Liver (tissue), 8 donors: ENCODE measurements at regions not wholly inside any gene's neighbourhood (a gene's known extent, or its start where the extent isn't known, plus 50 kb on each side); places are given as distances from the start of the nearest gene placed in this dataset.

Source experiments
- DNase-seq: peaks from one replicate; pipeline ENCODE4 v3.0.0-alpha.2; 2017; ENCODE audit warnings: low spot score
- H3K27ac ChIP-seq, 2 donors: one replicate each; pipeline ENCODE4 v1.7.0; 2013; ENCODE audit warnings: inconsistent platforms in 2 of 2, low read length in 2 of 2, control low read depth in 1 of 2, low read depth in 1 of 2, mild to moderate bottlenecking in 1 of 2
- H3K27me3 ChIP-seq, 4 donors: one replicate each; pipeline versions ENCODE4 v1.6.1 to v1.7.0; 2013; ENCODE audit warnings: low read length in 3 of 4, inconsistent platforms in 1 of 4, mild to moderate bottlenecking in 1 of 4, moderate library complexity in 1 of 4; ENCODE audit not compliant: control insufficient read depth in 4 of 4, insufficient read depth in 4 of 4
- H3K36me3 ChIP-seq, 4 donors: one replicate each; pipeline versions ENCODE4 v1.6.1 to v1.7.0; 2013; ENCODE audit warnings: low read length in 3 of 4, mild to moderate bottlenecking in 3 of 4, low read depth in 1 of 4, moderate library complexity in 1 of 4; ENCODE audit not compliant: control insufficient read depth in 4 of 4, insufficient read depth in 3 of 4
- H3K4me1 ChIP-seq, 4 donors: one replicate each; pipeline versions ENCODE4 v1.6.1 to v1.7.0; 2013; ENCODE audit warnings: low read length in 3 of 4, mild to moderate bottlenecking in 3 of 4, moderate library complexity in 1 of 4; ENCODE audit not compliant: control insufficient read depth in 4 of 4, insufficient read depth in 4 of 4
- H3K4me3 ChIP-seq, 3 donors: one replicate each; pipeline versions ENCODE4 v1.6.1 to v1.7.0; 2013; ENCODE audit warnings: low read length in 3 of 3, control low read depth in 1 of 3, low read depth in 1 of 3, mild to moderate bottlenecking in 1 of 3
- H3K9ac ChIP-seq, 2 donors: one replicate each; pipeline ENCODE4 v1.7.0; 2013; ENCODE audit warnings: low read length in 2 of 2, mild to moderate bottlenecking in 2 of 2, moderate library complexity in 2 of 2, control low read depth in 1 of 2, low read depth in 1 of 2
- H3K9me3 ChIP-seq, 4 donors: one replicate each; pipeline versions ENCODE4 v1.6.1 to v1.7.0; 2013; ENCODE audit warnings: low read length in 3 of 4; ENCODE audit not compliant: control insufficient read depth in 4 of 4
- FOXA1 ChIP-seq: IDR thresholded peaks from 2 replicates; pipeline ENCODE4 v1.6.1; 2016; ENCODE audit warnings: antibody characterized with exemption
- FOXA2 ChIP-seq: IDR thresholded peaks from 2 replicates; pipeline ENCODE4 v1.6.1; 2016; ENCODE audit warnings: antibody characterized with exemption
- HNF4A ChIP-seq, 2 donors: conservative IDR thresholded peaks; 2 replicates each; pipeline ENCODE4 v1.6.1; 2016; ENCODE audit warnings: antibody characterized with exemption in 2 of 2, mild to moderate bottlenecking in 2 of 2
- NR2F2 ChIP-seq: IDR thresholded peaks from 2 replicates; pipeline ENCODE4 v1.6.1; 2016; ENCODE audit warnings: antibody characterized with exemption
- RAD21 ChIP-seq, 2 donors: IDR thresholded peaks; 2 replicates each; pipeline ENCODE4 v1.6.1; 2016; ENCODE audit warnings: antibody characterized with exemption in 2 of 2, mild to moderate bottlenecking in 2 of 2
- RXRA ChIP-seq, 2 donors: IDR thresholded peaks; 2 replicates each; pipeline ENCODE4 v1.6.1; 2017 to 2018; ENCODE audit warnings: antibody characterized with exemption in 2 of 2, mild to moderate bottlenecking in 1 of 2
- SP1 ChIP-seq: IDR thresholded peaks from 2 replicates; pipeline ENCODE4 v1.6.1; 2018; ENCODE audit warnings: antibody characterized with exemption, mild to moderate bottlenecking
- YY1 ChIP-seq: IDR thresholded peaks from 2 replicates; pipeline ENCODE4 v1.6.1; 2016; ENCODE audit warnings: antibody characterized with exemption, mild to moderate bottlenecking
- WGBS: extraction: QIAGEN DNeasy Blood & Tissue Kit; methylation state at CpG from one replicate; pipeline ENCODE4 v1.1.7; 2013; 5-methylcytosine and 5-hydroxymethylcytosine counted together
- TF ChIP-seq, protein P1 (sequence below): IDR thresholded peaks from 2 replicates; pipeline ENCODE4 v1.6.1; 2016; ENCODE audit warnings: antibody characterized with exemption
- TF ChIP-seq, protein P2 (sequence below): IDR thresholded peaks from 2 replicates; pipeline ENCODE4 v1.6.1; 2016; ENCODE audit warnings: antibody characterized with exemption, mild to moderate bottlenecking
- TF ChIP-seq, protein P3 (sequence below): fragments of 150-350 bp; IDR thresholded peaks from 2 replicates; pipeline ENCODE4 v1.5.1; 2017; ENCODE audit warnings: improper control_type of control experiment, low read depth, low read length; ENCODE audit not compliant: missing input control
- donor health status: healthy.
- donor health status: healthy.
- donor health status: healthy.
- donor health status: healthy.
- donor health status: healthy.

DNA sequence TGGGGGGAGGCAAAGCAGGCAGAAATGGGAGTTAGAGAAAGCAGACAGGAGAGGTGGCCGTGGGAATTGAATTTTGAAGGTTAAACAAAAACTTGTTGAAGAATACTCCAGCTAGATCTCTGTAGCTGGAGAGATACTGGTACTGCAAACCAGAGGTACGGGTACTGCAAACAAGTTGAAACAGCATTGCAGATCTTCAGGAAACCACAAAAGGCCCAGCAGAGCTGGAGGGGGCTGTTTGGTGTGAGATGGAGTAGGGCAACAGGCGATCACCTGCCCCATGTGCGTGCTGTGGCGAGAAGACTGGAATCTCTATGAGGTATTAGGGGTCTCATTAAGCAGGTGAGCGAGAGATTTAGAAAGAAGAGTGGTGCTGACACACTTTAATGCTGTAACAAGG is 77.7 kb upstream of the RGS4 start:
- no peak overlapping the region for H3K27ac ChIP-seq
- H3K4me3 ChIP-seq, result no peak overlapping the region
- no peaks in the 10 kb centered on the region for H3K36me3 ChIP-seq
- DNase-seq, result no peak
- TF ChIP-seq, protein P1, sequence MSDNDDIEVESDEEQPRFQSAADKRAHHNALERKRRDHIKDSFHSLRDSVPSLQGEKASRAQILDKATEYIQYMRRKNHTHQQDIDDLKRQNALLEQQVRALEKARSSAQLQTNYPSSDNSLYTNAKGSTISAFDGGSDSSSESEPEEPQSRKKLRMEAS, result no peak
- TF ChIP-seq FOXA1 (no peak), RXRA (IDR thresholded peaks at IDR 0.05) (no peak), FOXA2 (no peak), NR2F2 (no peak)
- TF ChIP-seq, protein P2, sequence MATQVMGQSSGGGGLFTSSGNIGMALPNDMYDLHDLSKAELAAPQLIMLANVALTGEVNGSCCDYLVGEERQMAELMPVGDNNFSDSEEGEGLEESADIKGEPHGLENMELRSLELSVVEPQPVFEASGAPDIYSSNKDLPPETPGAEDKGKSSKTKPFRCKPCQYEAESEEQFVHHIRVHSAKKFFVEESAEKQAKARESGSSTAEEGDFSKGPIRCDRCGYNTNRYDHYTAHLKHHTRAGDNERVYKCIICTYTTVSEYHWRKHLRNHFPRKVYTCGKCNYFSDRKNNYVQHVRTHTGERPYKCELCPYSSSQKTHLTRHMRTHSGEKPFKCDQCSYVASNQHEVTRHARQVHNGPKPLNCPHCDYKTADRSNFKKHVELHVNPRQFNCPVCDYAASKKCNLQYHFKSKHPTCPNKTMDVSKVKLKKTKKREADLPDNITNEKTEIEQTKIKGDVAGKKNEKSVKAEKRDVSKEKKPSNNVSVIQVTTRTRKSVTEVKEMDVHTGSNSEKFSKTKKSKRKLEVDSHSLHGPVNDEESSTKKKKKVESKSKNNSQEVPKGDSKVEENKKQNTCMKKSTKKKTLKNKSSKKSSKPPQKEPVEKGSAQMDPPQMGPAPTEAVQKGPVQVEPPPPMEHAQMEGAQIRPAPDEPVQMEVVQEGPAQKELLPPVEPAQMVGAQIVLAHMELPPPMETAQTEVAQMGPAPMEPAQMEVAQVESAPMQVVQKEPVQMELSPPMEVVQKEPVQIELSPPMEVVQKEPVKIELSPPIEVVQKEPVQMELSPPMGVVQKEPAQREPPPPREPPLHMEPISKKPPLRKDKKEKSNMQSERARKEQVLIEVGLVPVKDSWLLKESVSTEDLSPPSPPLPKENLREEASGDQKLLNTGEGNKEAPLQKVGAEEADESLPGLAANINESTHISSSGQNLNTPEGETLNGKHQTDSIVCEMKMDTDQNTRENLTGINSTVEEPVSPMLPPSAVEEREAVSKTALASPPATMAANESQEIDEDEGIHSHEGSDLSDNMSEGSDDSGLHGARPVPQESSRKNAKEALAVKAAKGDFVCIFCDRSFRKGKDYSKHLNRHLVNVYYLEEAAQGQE, result no peak
- peaks cover 0 to 2% (median 0%) of the 10 kb centered on the region in 4 donors for H3K27me3 ChIP-seq
- 78% methylated on average over 6 of the region's 6 CpGs for WGBS
- H3K9ac ChIP-seq, result no peak overlapping the region
- no peaks in the 10 kb centered on the region for H3K4me1 ChIP-seq
- no peaks in the 10 kb centered on the region for H3K9me3 ChIP-seq

DNA sequence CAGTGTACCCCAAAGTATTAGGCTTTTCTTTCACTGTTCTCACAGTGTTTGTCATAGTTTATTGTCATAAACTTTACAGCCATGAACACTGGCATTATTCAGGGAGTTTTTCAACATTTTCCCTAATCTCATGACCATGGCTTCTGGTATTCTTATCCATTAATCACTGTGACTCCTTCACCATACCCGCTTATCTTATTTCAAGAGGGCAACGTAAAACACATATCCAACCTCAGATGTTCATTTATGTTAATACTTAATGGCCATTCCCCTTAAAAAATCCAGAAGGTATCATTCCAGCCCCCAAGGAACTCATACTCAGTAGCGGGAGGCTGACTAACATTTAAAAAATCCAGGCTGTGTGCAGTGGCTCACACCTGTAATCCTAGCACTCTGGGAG is 78.5 kb upstream of the RGS4 start:
- no peak overlapping the region for H3K4me3 ChIP-seq
- H3K27ac ChIP-seq, result no peak overlapping the region
- H3K4me1 ChIP-seq, result no peaks in the 10 kb centered on the region
- 76% methylated on average over 3 of the region's 3 CpGs for WGBS
- no peaks in the 10 kb centered on the region for H3K36me3 ChIP-seq
- H3K9ac ChIP-seq, result no peak overlapping the region
- no peak for TF ChIP-seq RAD21 (IDR thresholded peaks at IDR 0.05)
- no peak for TF ChIP-seq SP1
- no peak for TF ChIP-seq FOXA1
- TF ChIP-seq, protein P1, result no peak
- TF ChIP-seq HNF4A (conservative IDR thresholded peaks at IDR 0.05), result no peak
- no peak for TF ChIP-seq YY1
- TF ChIP-seq, protein P3, sequence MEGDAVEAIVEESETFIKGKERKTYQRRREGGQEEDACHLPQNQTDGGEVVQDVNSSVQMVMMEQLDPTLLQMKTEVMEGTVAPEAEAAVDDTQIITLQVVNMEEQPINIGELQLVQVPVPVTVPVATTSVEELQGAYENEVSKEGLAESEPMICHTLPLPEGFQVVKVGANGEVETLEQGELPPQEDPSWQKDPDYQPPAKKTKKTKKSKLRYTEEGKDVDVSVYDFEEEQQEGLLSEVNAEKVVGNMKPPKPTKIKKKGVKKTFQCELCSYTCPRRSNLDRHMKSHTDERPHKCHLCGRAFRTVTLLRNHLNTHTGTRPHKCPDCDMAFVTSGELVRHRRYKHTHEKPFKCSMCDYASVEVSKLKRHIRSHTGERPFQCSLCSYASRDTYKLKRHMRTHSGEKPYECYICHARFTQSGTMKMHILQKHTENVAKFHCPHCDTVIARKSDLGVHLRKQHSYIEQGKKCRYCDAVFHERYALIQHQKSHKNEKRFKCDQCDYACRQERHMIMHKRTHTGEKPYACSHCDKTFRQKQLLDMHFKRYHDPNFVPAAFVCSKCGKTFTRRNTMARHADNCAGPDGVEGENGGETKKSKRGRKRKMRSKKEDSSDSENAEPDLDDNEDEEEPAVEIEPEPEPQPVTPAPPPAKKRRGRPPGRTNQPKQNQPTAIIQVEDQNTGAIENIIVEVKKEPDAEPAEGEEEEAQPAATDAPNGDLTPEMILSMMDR, result no peak
- no peaks in the 10 kb centered on the region for H3K9me3 ChIP-seq
- DNase-seq, result no peak
- peaks cover 0 to 2% (median 0%) of the 10 kb centered on the region in 4 donors for H3K27me3 ChIP-seq

DNA sequence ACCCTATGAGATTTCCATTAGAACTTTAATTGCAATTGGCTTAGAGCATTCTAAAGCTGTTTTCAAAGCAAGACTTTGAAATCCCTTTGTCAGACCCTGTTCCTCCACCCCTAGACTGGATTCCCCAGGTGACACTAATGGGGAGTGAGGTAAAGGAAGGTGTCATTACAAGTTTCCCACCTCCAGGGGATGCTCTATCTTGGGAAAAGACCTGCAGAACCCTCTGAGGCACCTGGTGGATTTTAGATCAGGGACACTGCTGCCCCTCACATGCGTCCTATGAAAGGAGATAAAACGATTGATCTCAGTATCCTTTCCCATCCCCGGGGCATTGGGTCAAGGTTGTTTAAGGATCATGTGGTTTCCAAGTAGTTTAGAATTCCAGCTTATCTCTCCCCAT is 80.3 kb upstream of the RGS4 start:
- no peak for TF ChIP-seq FOXA2
- TF ChIP-seq, protein P2, result no peak
- no peak for TF ChIP-seq RAD21 (IDR thresholded peaks at IDR 0.05)
- TF ChIP-seq RXRA (IDR thresholded peaks at IDR 0.05), result no peak
- no peak for DNase-seq
- Histone ChIP-seq H3K36me3 (no peaks in the 10 kb centered on the region), H3K9me3 (no peaks in the 10 kb centered on the region), H3K4me3 (no peak overlapping the region), H3K9ac (no peak overlapping the region), H3K27me3 (peaks cover 0 to 2% (median under 1%) of the 10 kb centered on the region in 4 donors), H3K4me1 (no peaks in the 10 kb centered on the region), H3K27ac (no peak overlapping the region)
- 40% methylated on average over 3 of the region's 3 CpGs for WGBS
